ENCODE measurements at regions not wholly inside any gene's neighbourhood (a gene's known extent, or its start where the extent isn't known, plus 50 kb on each side); places are given as distances from the start of the nearest gene placed in this dataset.

GRCh38 chr1:38569932-38570656 is 289.5 kb downstream of the RRAGC start:
- no peak for DNase-seq (ENCODE audit: low read depth)

GRCh38 chr1:38568061-38568857 is 291.3 kb downstream of the RRAGC start:
- H3K27me3 ChIP-seq (replicated peaks; ENCODE audit: control insufficient read depth, insufficient read depth, low read length): peaks cover 59% of the 10 kb centered on the region
- no peaks in the 10 kb centered on the region for H3K4me1 ChIP-seq (ENCODE audit: control insufficient read depth, insufficient read depth, low read length)
- H3K4me3 ChIP-seq (ENCODE audit: low read length): no peak overlapping the region
- no peak for DNase-seq (ENCODE audit: low read depth)
- no peak overlapping the region for H3K9ac ChIP-seq (ENCODE audit: low read length)
- H3K36me3 ChIP-seq (ENCODE audit: control insufficient read depth, insufficient read depth, low read length, severe bottlenecking): no peaks in the 10 kb centered on the region
- H3K9me3 ChIP-seq (ENCODE audit: control insufficient read depth, low read length): no peaks in the 10 kb centered on the region

More at GRCh38 chr1:38569932-38570656, 289.5 kb downstream of the RRAGC start:
- Histone ChIP-seq H3K9me3 (ENCODE audit: control insufficient read depth, low read length) (no peaks in the 10 kb centered on the region), H3K36me3 (ENCODE audit: control insufficient read depth, insufficient read depth, low read length, severe bottlenecking) (no peaks in the 10 kb centered on the region), H3K4me1 (ENCODE audit: control insufficient read depth, insufficient read depth, low read length) (no peaks in the 10 kb centered on the region), H3K27me3 (replicated peaks; ENCODE audit: control insufficient read depth, insufficient read depth, low read length) (peaks cover 50% of the 10 kb centered on the region), H3K9ac (ENCODE audit: low read length) (no peak overlapping the region), H3K4me3 (ENCODE audit: low read length) (no peak overlapping the region)

- Histone ChIP-seq H3K9ac (ENCODE audit: low read length) (no peak overlapping the region), H3K4me3 (ENCODE audit: low read length) (no peak overlapping the region), H3K4me1 (ENCODE audit: control insufficient read depth, insufficient read depth, low read length) (no peaks in the 10 kb centered on the region), H3K9me3 (ENCODE audit: control insufficient read depth, low read length) (no peaks in the 10 kb centered on the region), H3K27me3 (replicated peaks; ENCODE audit: control insufficient read depth, insufficient read depth, low read length) (peaks cover 57% of the 10 kb centered on the region), H3K36me3 (ENCODE audit: control insufficient read depth, insufficient read depth, low read length, severe bottlenecking) (no peaks in the 10 kb centered on the region)
- no peak for DNase-seq (ENCODE audit: low read depth)
These were observed 292.2 kb downstream of the RRAGC start for GRCh38 chr1:38567401-38567800.

- H3K9ac ChIP-seq (ENCODE audit: low read length): no peak overlapping the region
- peaks cover 62% of the 10 kb centered on the region for H3K27me3 ChIP-seq (replicated peaks; ENCODE audit: control insufficient read depth, insufficient read depth, low read length)
- H3K4me1 ChIP-seq (ENCODE audit: control insufficient read depth, insufficient read depth, low read length): no peaks in the 10 kb centered on the region
- no peaks in the 10 kb centered on the region for H3K9me3 ChIP-seq (ENCODE audit: control insufficient read depth, low read length)
- no peaks in the 10 kb centered on the region for H3K36me3 ChIP-seq (ENCODE audit: control insufficient read depth, insufficient read depth, low read length, severe bottlenecking)
- no peak for DNase-seq (ENCODE audit: low read depth)
- no peak overlapping the region for H3K4me3 ChIP-seq (ENCODE audit: low read length)
These were observed 294.5 kb downstream of the RRAGC start for GRCh38 chr1:38565020-38565491.

GRCh38 chr1:38563942-38564735 is 295.4 kb downstream of the RRAGC start:
- DNase-seq (ENCODE audit: low read depth): no peak

GRCh38 chr1:38561725-38562124 is 297.8 kb downstream of the RRAGC start:
- H3K9me3 ChIP-seq (ENCODE audit: control insufficient read depth, low read length): no peaks in the 10 kb centered on the region
- H3K4me3 ChIP-seq (ENCODE audit: low read length): no peak overlapping the region
- peaks cover 63% of the 10 kb centered on the region for H3K27me3 ChIP-seq (replicated peaks; ENCODE audit: control insufficient read depth, insufficient read depth, low read length)
- H3K9ac ChIP-seq (ENCODE audit: low read length): no peak overlapping the region
- DNase-seq (ENCODE audit: low read depth): no peak
- no peaks in the 10 kb centered on the region for H3K4me1 ChIP-seq (ENCODE audit: control insufficient read depth, insufficient read depth, low read length)
- H3K36me3 ChIP-seq (ENCODE audit: control insufficient read depth, insufficient read depth, low read length, severe bottlenecking): no peaks in the 10 kb centered on the region

More at GRCh38 chr1:38563942-38564735, 295.4 kb downstream of the RRAGC start:
- no peaks in the 10 kb centered on the region for H3K36me3 ChIP-seq (ENCODE audit: control insufficient read depth, insufficient read depth, low read length, severe bottlenecking)
- no peak overlapping the region for H3K9ac ChIP-seq (ENCODE audit: low read length)
- H3K4me3 ChIP-seq (ENCODE audit: low read length): no peak overlapping the region
- H3K9me3 ChIP-seq (ENCODE audit: control insufficient read depth, low read length): no peaks in the 10 kb centered on the region
- peaks cover 62% of the 10 kb centered on the region for H3K27me3 ChIP-seq (replicated peaks; ENCODE audit: control insufficient read depth, insufficient read depth, low read length)
- no peaks in the 10 kb centered on the region for H3K4me1 ChIP-seq (ENCODE audit: control insufficient read depth, insufficient read depth, low read length)

GRCh38 chr1:38561110-38561509 is 298.5 kb downstream of the RRAGC start:
- H3K27me3 ChIP-seq (replicated peaks; ENCODE audit: control insufficient read depth, insufficient read depth, low read length): peaks cover 59% of the 10 kb centered on the region
- H3K9ac ChIP-seq (ENCODE audit: low read length): no peak overlapping the region
- H3K36me3 ChIP-seq (ENCODE audit: control insufficient read depth, insufficient read depth, low read length, severe bottlenecking): no peaks in the 10 kb centered on the region
- no peaks in the 10 kb centered on the region for H3K4me1 ChIP-seq (ENCODE audit: control insufficient read depth, insufficient read depth, low read length)
- no peak for DNase-seq (ENCODE audit: low read depth)
- H3K4me3 ChIP-seq (ENCODE audit: low read length): no peak overlapping the region
- no peaks in the 10 kb centered on the region for H3K9me3 ChIP-seq (ENCODE audit: control insufficient read depth, low read length)

- no peak overlapping the region for H3K4me3 ChIP-seq (ENCODE audit: low read length)
- peaks cover 54% of the 10 kb centered on the region for H3K27me3 ChIP-seq (replicated peaks; ENCODE audit: control insufficient read depth, insufficient read depth, low read length)
- no peaks in the 10 kb centered on the region for H3K4me1 ChIP-seq (ENCODE audit: control insufficient read depth, insufficient read depth, low read length)
- H3K36me3 ChIP-seq (ENCODE audit: control insufficient read depth, insufficient read depth, low read length, severe bottlenecking): no peaks in the 10 kb centered on the region
- no peaks in the 10 kb centered on the region for H3K9me3 ChIP-seq (ENCODE audit: control insufficient read depth, low read length)
- no peak overlapping the region for H3K9ac ChIP-seq (ENCODE audit: low read length)
- DNase-seq (ENCODE audit: low read depth): no peak
These were observed 299.1 kb downstream of the RRAGC start for GRCh38 chr1:38560457-38560856.

- no peak for DNase-seq (ENCODE audit: low read depth)
- H3K4me1 ChIP-seq (ENCODE audit: control insufficient read depth, insufficient read depth, low read length): no peaks in the 10 kb centered on the region
- no peak overlapping the region for H3K9ac ChIP-seq (ENCODE audit: low read length)
- H3K27me3 ChIP-seq (replicated peaks; ENCODE audit: control insufficient read depth, insufficient read depth, low read length): peaks cover 50% of the 10 kb centered on the region
- no peaks in the 10 kb centered on the region for H3K9me3 ChIP-seq (ENCODE audit: control insufficient read depth, low read length)
- no peaks in the 10 kb centered on the region for H3K36me3 ChIP-seq (ENCODE audit: control insufficient read depth, insufficient read depth, low read length, severe bottlenecking)
- H3K4me3 ChIP-seq (ENCODE audit: low read length): no peak overlapping the region
These were observed 300.0 kb downstream of the RRAGC start for GRCh38 chr1:38559446-38560165.

GRCh38 chr1:38558500-38559445 is 300.8 kb downstream of the RRAGC start:
- H3K4me1 ChIP-seq (ENCODE audit: control insufficient read depth, insufficient read depth, low read length): no peaks in the 10 kb centered on the region
- peaks cover 47% of the 10 kb centered on the region for H3K27me3 ChIP-seq (replicated peaks; ENCODE audit: control insufficient read depth, insufficient read depth, low read length)
- H3K36me3 ChIP-seq (ENCODE audit: control insufficient read depth, insufficient read depth, low read length, severe bottlenecking): no peaks in the 10 kb centered on the region
- H3K9ac ChIP-seq (ENCODE audit: low read length): no peak overlapping the region
- DNase-seq (ENCODE audit: low read depth): no peak
- H3K4me3 ChIP-seq (ENCODE audit: low read length): no peak overlapping the region
- H3K9me3 ChIP-seq (ENCODE audit: control insufficient read depth, low read length): no peaks in the 10 kb centered on the region

Data from adipocyte (in vitro differentiated cells).